Mesendoderm (in vitro differentiated cells): ENCODE measurements at regions not wholly inside any gene's neighbourhood (a gene's known extent, or its start where the extent isn't known, plus 50 kb on each side); places are given as distances from the start of the nearest gene placed in this dataset.
A peak's percentile ranks its signal among the peaks of the same experiment; 100 is the strongest.

Source experiments
- DNase-seq: peaks from one replicate; pipeline ENCODE4 v3.0.0; 2013
- H2AK5ac ChIP-seq: 2 replicates; pipeline ENCODE4 v1.6.1; 2013; ENCODE audit warnings: low read length, inconsistent platforms
- H2BK120ac ChIP-seq: 2 replicates; pipeline ENCODE4 v1.6.1; 2013; ENCODE audit warnings: low read depth, mild to moderate bottlenecking, low read length, moderate library complexity, mixed read lengths
- H2BK15ac ChIP-seq: replicated peaks from 2 replicates; pipeline ENCODE4 v1.6.1; 2013; ENCODE audit warnings: low read depth, mild to moderate bottlenecking, moderate library complexity
- H2BK5ac ChIP-seq: 2 replicates; pipeline ENCODE4 v1.6.1; 2013; ENCODE audit warnings: low read length, inconsistent platforms
- H3K18ac ChIP-seq: 2 replicates; pipeline ENCODE4 v1.6.1; 2013; ENCODE audit warnings: mild to moderate bottlenecking, low read length, mixed read lengths
- H3K23ac ChIP-seq: one replicate; pipeline ENCODE4 v1.6.1; 2013; ENCODE audit warnings: low read length
- H3K27ac ChIP-seq: 2 replicates; pipeline ENCODE4 v1.5.1; 2013; ENCODE audit warnings: low read depth, mild to moderate bottlenecking, inconsistent platforms, low read length, moderate library complexity
- H3K27me3 ChIP-seq: 2 replicates; pipeline ENCODE4 v1.6.1; 2013; ENCODE audit warnings: low read length, control low read depth, mild to moderate bottlenecking, inconsistent platforms; ENCODE audit not compliant: insufficient read depth, poor library complexity
- H3K36me3 ChIP-seq: 2 replicates; pipeline ENCODE4 v1.6.1; 2013; ENCODE audit warnings: low read length, inconsistent platforms; ENCODE audit not compliant: control insufficient read depth, insufficient read depth
- H3K4ac ChIP-seq: one replicate; pipeline ENCODE4 v1.6.1; 2013; ENCODE audit warnings: low read depth, mild to moderate bottlenecking, low read length, moderate library complexity
- H3K4me1 ChIP-seq: 2 replicates; pipeline ENCODE4 v1.6.1; 2013; ENCODE audit warnings: low read depth, low read length, inconsistent platforms; ENCODE audit not compliant: control insufficient read depth
- H3K4me2 ChIP-seq: 2 replicates; pipeline ENCODE4 v1.6.1; 2013; ENCODE audit warnings: low read length
- H3K4me3 ChIP-seq: 2 replicates; pipeline ENCODE4 v1.5.1; 2013; ENCODE audit warnings: mild to moderate bottlenecking, low read length
- H3K56ac ChIP-seq: one replicate; pipeline ENCODE4 v1.6.1; 2013; ENCODE audit warnings: low read length
- H3K79me1 ChIP-seq: 2 replicates; pipeline ENCODE4 v1.6.1; 2013; ENCODE audit warnings: low read length, inconsistent platforms
- H3K79me2 ChIP-seq: 2 replicates; pipeline ENCODE4 v1.6.1; 2013; ENCODE audit warnings: mild to moderate bottlenecking, low read length; ENCODE audit not compliant: control insufficient read depth, insufficient read depth
- H3K9ac ChIP-seq: 2 replicates; pipeline ENCODE4 v1.6.1; 2013; ENCODE audit warnings: low read length, inconsistent platforms
- H4K5ac ChIP-seq: one replicate; pipeline ENCODE4 v1.6.1; 2013; ENCODE audit warnings: low read length
- H4K8ac ChIP-seq: one replicate; pipeline ENCODE4 v1.6.1; 2013; ENCODE audit warnings: low read depth, mild to moderate bottlenecking, control low read depth, low read length, moderate library complexity
- WGBS: extraction: QIAGEN DNeasy Blood & Tissue Kit; methylation state at CpG from one replicate; pipeline ENCODE4 v1.1.7; 2013; ENCODE audit warnings: low lambda C conversion rate, missing lambda C conversion rate; ENCODE audit not compliant: insufficient coverage; ENCODE audit errors: extremely low coverage; 5-methylcytosine and 5-hydroxymethylcytosine counted together

DNA sequence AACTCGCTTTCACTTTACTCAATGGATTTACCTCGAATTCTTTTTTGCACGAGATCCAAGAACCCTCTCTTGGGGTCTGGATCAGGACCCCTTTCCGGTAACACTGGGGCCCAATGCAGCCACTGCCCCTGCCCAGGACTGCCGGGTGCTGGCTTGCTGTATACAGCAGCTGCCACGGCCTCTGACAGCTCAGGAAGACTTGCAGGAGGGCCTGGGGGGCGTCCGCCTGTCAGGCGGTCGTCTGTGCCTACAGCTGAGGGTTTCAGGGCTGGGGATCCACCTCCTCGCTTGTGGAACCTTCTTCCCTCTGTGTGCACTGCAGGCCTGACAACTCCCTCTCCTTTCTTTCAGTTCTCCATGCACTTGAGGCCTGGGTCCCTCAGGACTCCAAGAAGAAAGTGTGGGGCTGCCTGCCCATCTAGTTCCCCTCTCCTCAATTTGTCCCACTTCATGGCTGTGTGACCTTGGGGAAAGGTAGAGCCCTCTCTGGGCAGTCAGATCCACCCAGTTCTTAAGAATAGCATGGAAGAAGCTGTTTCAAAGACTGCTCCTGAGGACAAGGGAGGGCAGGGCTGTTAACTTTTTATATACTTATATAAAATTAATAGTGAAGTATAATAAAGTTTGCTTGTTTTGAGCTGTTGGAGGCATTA is 75.0 kb upstream of the LGSN start:
- no peaks in the 10 kb centered on the region for H3K36me3 ChIP-seq

DNA sequence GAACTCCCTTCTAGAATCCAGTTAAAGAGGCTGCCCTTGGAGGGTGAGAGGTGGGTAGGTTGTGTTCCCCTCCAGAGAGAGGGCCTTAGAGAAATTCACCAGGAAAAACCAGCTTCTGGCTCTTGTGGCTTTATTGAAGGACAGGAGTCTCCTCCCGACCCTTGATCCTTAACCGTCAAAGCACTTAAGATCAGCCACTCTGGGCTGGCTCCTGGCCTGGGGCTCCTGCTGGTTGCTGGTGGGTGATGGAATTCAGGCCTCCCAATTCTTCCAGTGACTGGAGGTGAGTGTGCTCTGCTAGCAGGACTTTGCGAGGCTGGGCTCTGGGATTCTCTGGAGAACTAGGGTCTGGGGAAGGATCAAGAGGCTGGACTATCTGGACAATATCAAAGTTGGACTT is 75.6 kb upstream of the LGSN start:
- Histone ChIP-seq H3K56ac (no peak overlapping the region), H3K4me1 (no peaks in the 10 kb centered on the region), H3K27ac (no peak overlapping the region), H3K23ac (no peak overlapping the region), H2AK5ac (no peak overlapping the region), H3K4me2 (no peak overlapping the region), H4K5ac (no peak overlapping the region), H3K9ac (no peak overlapping the region), H3K4ac (no peak overlapping the region), H3K18ac (no peak overlapping the region), H3K27me3 (no peaks in the 10 kb centered on the region), H4K8ac (no peak overlapping the region), H3K4me3 (no peak overlapping the region), H2BK120ac (no peak overlapping the region), H2BK5ac (no peak overlapping the region), H3K79me1 (no peaks in the 10 kb centered on the region), H3K36me3 (no peaks in the 10 kb centered on the region), H3K79me2 (no peaks in the 10 kb centered on the region), H2BK15ac (no peak overlapping the region)
- no CpG with 5 or more reads among the region's 3 CpGs for WGBS
- peak; percentile 4 for DNase-seq

More for the DNA sequence above, 75.0 kb upstream of the LGSN start:
- Histone ChIP-seq H3K23ac (no peak overlapping the region), H4K5ac (no peak overlapping the region), H3K27me3 (no peaks in the 10 kb centered on the region), H3K4me2 (no peak overlapping the region), H3K9ac (no peak overlapping the region), H3K27ac (no peak overlapping the region), H3K79me2 (no peaks in the 10 kb centered on the region), H3K4ac (no peak overlapping the region), H3K18ac (no peak overlapping the region), H2BK5ac (no peak overlapping the region), H4K8ac (no peak overlapping the region), H2AK5ac (no peak overlapping the region), H2BK15ac (no peak overlapping the region), H3K56ac (no peak overlapping the region), H3K79me1 (no peaks in the 10 kb centered on the region), H2BK120ac (no peak overlapping the region), H3K4me1 (no peaks in the 10 kb centered on the region), H3K4me3 (no peak overlapping the region)
- WGBS = no CpG with 5 or more reads among the region's 11 CpGs
- DNase-seq = no peak

DNA sequence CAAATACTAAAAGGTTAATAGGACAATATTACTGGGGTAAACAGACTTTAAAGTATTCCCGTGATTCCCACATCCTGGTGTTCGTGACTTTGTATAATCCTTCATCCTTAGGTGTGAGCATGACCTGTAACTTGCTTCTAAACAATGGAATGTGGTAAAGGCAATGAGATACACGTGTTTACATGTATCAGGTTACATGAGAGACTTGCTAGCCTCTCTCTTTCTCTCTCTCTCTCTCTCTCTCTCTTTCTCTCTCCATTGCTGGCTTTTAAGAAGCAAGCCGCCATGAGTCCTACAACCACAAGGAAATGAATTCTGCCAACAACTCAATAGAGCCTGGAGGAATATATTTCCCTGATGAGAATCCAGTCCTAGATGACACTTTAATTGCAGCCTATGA is 83.9 kb upstream of the LGSN start:
- H4K8ac ChIP-seq = no peak overlapping the region
- no peak overlapping the region for H2BK15ac ChIP-seq
- no peak overlapping the region for H3K4me3 ChIP-seq
- no peak overlapping the region for H3K56ac ChIP-seq
- no peak overlapping the region for H3K18ac ChIP-seq
- H3K27me3 ChIP-seq = no peaks in the 10 kb centered on the region
- no peak overlapping the region for H4K5ac ChIP-seq
- no peaks in the 10 kb centered on the region for H3K36me3 ChIP-seq
- H3K23ac ChIP-seq = no peak overlapping the region
- H3K4me1 ChIP-seq = no peaks in the 10 kb centered on the region
- H2BK5ac ChIP-seq = no peak overlapping the region
- H3K79me1 ChIP-seq = no peaks in the 10 kb centered on the region
- no peaks in the 10 kb centered on the region for H3K79me2 ChIP-seq
- peak; percentile 32 for DNase-seq
- WGBS = no CpG with 5 or more reads among the region's 4 CpGs
- no peak overlapping the region for H3K27ac ChIP-seq
- no peak overlapping the region for H3K9ac ChIP-seq
- no peak overlapping the region for H3K4me2 ChIP-seq
- no peak overlapping the region for H2BK120ac ChIP-seq
- no peak overlapping the region for H3K4ac ChIP-seq
- H2AK5ac ChIP-seq = no peak overlapping the region

DNA sequence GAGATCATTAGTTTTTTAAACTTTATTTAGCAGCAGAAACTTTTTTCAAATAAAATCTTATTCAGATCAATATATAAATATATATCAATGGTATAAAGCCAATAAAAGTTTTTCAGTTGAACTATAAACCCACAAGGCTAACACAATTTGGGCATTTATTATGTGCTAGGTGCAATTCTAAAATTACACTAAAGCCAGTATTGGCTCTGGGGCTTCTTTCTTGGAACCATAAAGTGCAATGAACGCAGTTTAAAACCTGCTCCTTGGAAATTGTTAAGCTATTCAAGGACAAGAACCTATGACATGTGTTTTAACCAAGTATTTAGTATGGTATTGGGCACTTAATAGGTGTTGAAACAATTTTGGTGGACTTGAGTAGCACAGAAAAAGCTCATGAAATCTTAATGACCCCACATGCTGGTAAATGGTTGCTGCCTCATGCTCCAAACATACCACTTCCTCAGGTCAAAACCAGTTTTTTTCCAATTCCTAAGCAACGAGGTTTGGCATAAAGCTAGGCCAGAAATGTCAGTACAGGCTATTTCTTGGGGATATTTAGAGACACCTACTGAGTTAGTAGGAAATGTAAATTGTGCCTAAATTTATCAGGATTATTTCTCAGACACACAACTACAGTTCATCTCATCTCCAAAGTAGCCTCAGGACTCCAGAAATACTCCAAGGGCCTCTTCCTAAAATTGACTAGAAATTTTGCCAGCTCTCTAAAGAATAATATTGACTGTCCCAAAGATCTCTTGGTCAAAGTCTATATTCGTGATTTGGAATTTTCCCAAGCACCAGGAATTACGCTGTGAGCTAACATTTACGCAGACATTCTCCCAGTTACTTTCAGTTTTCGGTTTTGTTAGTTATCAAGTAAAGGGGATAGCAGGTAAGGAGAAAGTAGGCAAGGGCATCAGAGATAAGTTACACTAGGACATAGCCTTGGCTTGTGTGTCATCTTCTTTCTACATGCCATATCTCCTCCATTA is 90.9 kb upstream of the LGSN start:
- Histone ChIP-seq H4K8ac (no peak overlapping the region), H2BK120ac (no peak overlapping the region), H4K5ac (no peak overlapping the region), H3K4me2 (no peak overlapping the region), H3K27ac (no peak overlapping the region), H3K4me1 (no peaks in the 10 kb centered on the region), H3K4ac (no peak overlapping the region), H3K18ac (no peak overlapping the region), H3K56ac (no peak overlapping the region), H3K79me1 (no peaks in the 10 kb centered on the region), H3K27me3 (no peaks in the 10 kb centered on the region), H2BK15ac (no peak overlapping the region), H2AK5ac (no peak overlapping the region), H3K23ac (no peak overlapping the region), H3K36me3 (no peaks in the 10 kb centered on the region), H3K79me2 (no peaks in the 10 kb centered on the region), H3K4me3 (no peak overlapping the region), H3K9ac (no peak overlapping the region), H2BK5ac (no peak overlapping the region)
- DNase-seq = no peak
- no CpG with 5 or more reads among the region's 6 CpGs for WGBS

DNA sequence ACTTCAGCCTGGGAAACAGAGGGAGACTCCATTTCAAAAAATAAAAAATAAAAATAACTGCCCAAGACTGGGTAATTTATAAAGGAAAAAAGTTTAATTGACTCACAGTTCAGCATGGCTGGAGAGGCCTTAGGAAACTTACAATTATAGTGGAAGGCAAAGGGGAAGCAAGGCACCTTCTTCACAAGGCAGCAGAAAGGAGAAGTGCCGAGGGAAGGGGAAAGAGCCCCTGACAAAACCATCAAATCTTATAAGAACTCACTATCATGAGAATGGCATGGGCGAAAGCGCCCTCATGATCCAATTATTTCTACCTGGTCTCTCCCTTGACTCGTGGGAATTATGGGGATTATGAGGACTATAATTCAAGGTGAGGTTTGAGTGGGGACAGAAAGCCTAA is 95.5 kb upstream of the LGSN start:
- H3K4me3 ChIP-seq = no peak overlapping the region
- no CpG with 5 or more reads among the region's 4 CpGs for WGBS
- no peak overlapping the region for H3K27ac ChIP-seq
- no peak overlapping the region for H3K18ac ChIP-seq
- H2BK15ac ChIP-seq = no peak overlapping the region
- no peak overlapping the region for H2BK5ac ChIP-seq
- no peak overlapping the region for H3K56ac ChIP-seq
- H3K27me3 ChIP-seq = peaks cover 2% of the 10 kb centered on the region
- H4K5ac ChIP-seq = no peak overlapping the region
- no peaks in the 10 kb centered on the region for H3K79me2 ChIP-seq
- no peaks in the 10 kb centered on the region for H3K79me1 ChIP-seq
- H3K23ac ChIP-seq = no peak overlapping the region
- H3K36me3 ChIP-seq = no peaks in the 10 kb centered on the region
- H4K8ac ChIP-seq = no peak overlapping the region
- H3K9ac ChIP-seq = no peak overlapping the region
- H3K4me1 ChIP-seq = no peaks in the 10 kb centered on the region
- H3K4me2 ChIP-seq = no peak overlapping the region
- no peak for DNase-seq
- H2BK120ac ChIP-seq = no peak overlapping the region
- H3K4ac ChIP-seq = no peak overlapping the region
- H2AK5ac ChIP-seq = no peak overlapping the region
